Activated CD8-positive, alpha-beta T cell treated with anti-CD3 and anti-CD28 coated beads for 36 hours (primary cell): ENCODE measurements at regions not wholly inside any gene's neighbourhood (a gene's known extent, or its start where the extent isn't known, plus 50 kb on each side); places are given as distances from the start of the nearest gene placed in this dataset.

ENCODE experiments used
- ATAC-seq: fragments of 200-7000 bp; cut with Tn5 transposase; one replicate; pipeline ENCODE4 v1.10.0; 2021; ENCODE audit warnings: mild to moderate bottlenecking, moderate library complexity
- CTCF ChIA-PET: fragments of 350-600 bp; sonication (Branson Sonifier 250); formaldehyde crosslinking; loops from one replicate; lab custom pipeline; 2021; ENCODE audit warnings: antibody characterized with exemption; lab: Charles Lee
- POLR2A ChIA-PET: fragments of 350-600 bp; sonication (Branson Sonifier 250); formaldehyde crosslinking; loops from one replicate; lab custom pipeline; 2021; ENCODE audit warnings: antibody characterized with exemption; lab: Charles Lee
- DNase-seq: peaks from one replicate; pipeline ENCODE4 v3.0.0-alpha.2; 2020
- H3K27ac Mint-ChIP-seq: one replicate; pipeline ENCODE4 v1.8.0; 2021; ENCODE audit warnings: mild to moderate bottlenecking, mixed read lengths
- H3K27me3 Mint-ChIP-seq: one replicate; pipeline ENCODE4 v1.8.0; 2021; ENCODE audit warnings: mixed read lengths
- H3K36me3 Mint-ChIP-seq: one replicate; pipeline ENCODE4 v1.8.0; 2021; ENCODE audit warnings: low read depth, mixed read lengths
- H3K4me1 Mint-ChIP-seq: one replicate; pipeline ENCODE4 v1.8.0; 2021; ENCODE audit warnings: low read depth, mixed read lengths
- H3K4me3 Mint-ChIP-seq: one replicate; pipeline ENCODE4 v1.8.0; 2021; ENCODE audit warnings: mild to moderate bottlenecking, moderate library complexity, mixed read lengths
- H3K9me3 Mint-ChIP-seq: one replicate; pipeline ENCODE4 v1.8.0; 2021; ENCODE audit warnings: mixed read lengths
- CTCF ChIP-seq: fragments of 200-600 bp; IDR thresholded peaks from one replicate; pipeline ENCODE4 v1.8.0; 2022; ENCODE audit warnings: antibody characterized with exemption, mild to moderate bottlenecking
- intact Hi-C: fragments of 100-400 bp; cut with micrococcal nuclease; formaldehyde crosslinking; loops from one replicate; pipeline ENCODE4 v1.10.0; 2022

- POLR2A ChIA-PET, result no interaction called here
- no peak overlapping the region for H3K4me3 Mint-ChIP-seq
- no peak for ATAC-seq
Measured at GRCh38 chr4:62222121-62222520, 1022.0 kb downstream of the ADGRL3 start.

GRCh38 chr4:62210486-62210885 lies 1010.4 kb downstream of the ADGRL3 start:
- POLR2A ChIA-PET, result no interaction called here
- ATAC-seq (no peak), DNase-seq (no peak)
- no peak overlapping the region for H3K4me3 Mint-ChIP-seq
- H3K27ac Mint-ChIP-seq, result no peak overlapping the region
- H3K27me3 Mint-ChIP-seq, result no peaks in the 10 kb centered on the region
- no peak for TF ChIP-seq CTCF
- CTCF ChIA-PET, result no interaction called here
- H3K9me3 Mint-ChIP-seq, result no peaks in the 10 kb centered on the region
- no peaks in the 10 kb centered on the region for H3K4me1 Mint-ChIP-seq
- intact Hi-C loops, result no loop called here
- H3K36me3 Mint-ChIP-seq, result no peaks in the 10 kb centered on the region

More at GRCh38 chr4:62222121-62222520, 1022.0 kb downstream of the ADGRL3 start:
- no peak for DNase-seq
- H3K27me3 Mint-ChIP-seq, result no peaks in the 10 kb centered on the region
- H3K4me1 Mint-ChIP-seq, result no peaks in the 10 kb centered on the region
- H3K9me3 Mint-ChIP-seq, result peaks cover 9% of the 10 kb centered on the region
- intact Hi-C loops, result no loop called here
- no peaks in the 10 kb centered on the region for H3K36me3 Mint-ChIP-seq
- CTCF ChIA-PET, result no interaction called here
- H3K27ac Mint-ChIP-seq, result no peak overlapping the region
- TF ChIP-seq CTCF, result no peak

GRCh38 chr4:62209757-62210485 lies 1009.8 kb downstream of the ADGRL3 start:
- H3K4me3 Mint-ChIP-seq, result no peak overlapping the region
- ChIA-PET POLR2A (no interaction called here), CTCF (no interaction called here)
- H3K27ac Mint-ChIP-seq, result no peak overlapping the region
- no peaks in the 10 kb centered on the region for H3K36me3 Mint-ChIP-seq
- H3K27me3 Mint-ChIP-seq, result no peaks in the 10 kb centered on the region
- intact Hi-C loops, result no loop called here
- ATAC-seq, result no peak
- H3K4me1 Mint-ChIP-seq, result no peaks in the 10 kb centered on the region
- DNase-seq, result no peak
- H3K9me3 Mint-ChIP-seq, result no peaks in the 10 kb centered on the region
- TF ChIP-seq CTCF, result no peak

- H3K27me3 Mint-ChIP-seq, result no peaks in the 10 kb centered on the region
- H3K27ac Mint-ChIP-seq, result no peak overlapping the region
- no peak for TF ChIP-seq CTCF
- CTCF ChIA-PET, result no interaction called here
- DNase-seq, result no peak
- H3K9me3 Mint-ChIP-seq, result peaks cover 2% of the 10 kb centered on the region
- no peak for ATAC-seq
- H3K4me1 Mint-ChIP-seq, result no peaks in the 10 kb centered on the region
- H3K36me3 Mint-ChIP-seq, result no peaks in the 10 kb centered on the region
- H3K4me3 Mint-ChIP-seq, result no peak overlapping the region
- POLR2A ChIA-PET, result no interaction called here
- intact Hi-C loops, result no loop called here
Measured at GRCh38 chr4:62208921-62209320, 1008.8 kb downstream of the ADGRL3 start.

- POLR2A ChIA-PET, result no interaction called here
- CTCF ChIA-PET, result no interaction called here
- no peaks in the 10 kb centered on the region for H3K27me3 Mint-ChIP-seq
- TF ChIP-seq CTCF, result no peak
- intact Hi-C loops, result no loop called here
- no peak for DNase-seq
- H3K27ac Mint-ChIP-seq, result no peak overlapping the region
- peaks cover 4% of the 10 kb centered on the region for H3K9me3 Mint-ChIP-seq
- H3K4me3 Mint-ChIP-seq, result no peak overlapping the region
- H3K4me1 Mint-ChIP-seq, result no peaks in the 10 kb centered on the region
- H3K36me3 Mint-ChIP-seq, result no peaks in the 10 kb centered on the region
- ATAC-seq, result no peak
Measured at GRCh38 chr4:62204136-62204535, 1004.0 kb downstream of the ADGRL3 start.
